Liver (tissue), 8 donors: ENCODE measurements at regions not wholly inside any gene's neighbourhood (a gene's known extent, or its start where the extent isn't known, plus 50 kb on each side); places are given as distances from the start of the nearest gene placed in this dataset.

Experiments
- DNase-seq: peaks from one replicate; pipeline ENCODE4 v3.0.0-alpha.2; 2017; ENCODE audit warnings: low spot score
- H3K27ac ChIP-seq, 2 donors: one replicate each; pipeline ENCODE4 v1.7.0; 2013; ENCODE audit warnings: inconsistent platforms in 2 of 2, low read length in 2 of 2, control low read depth in 1 of 2, low read depth in 1 of 2, mild to moderate bottlenecking in 1 of 2
- H3K27me3 ChIP-seq, 4 donors: one replicate each; pipeline versions ENCODE4 v1.6.1 to v1.7.0; 2013; ENCODE audit warnings: low read length in 3 of 4, inconsistent platforms in 1 of 4, mild to moderate bottlenecking in 1 of 4, moderate library complexity in 1 of 4; ENCODE audit not compliant: control insufficient read depth in 4 of 4, insufficient read depth in 4 of 4
- H3K36me3 ChIP-seq, 4 donors: one replicate each; pipeline versions ENCODE4 v1.6.1 to v1.7.0; 2013; ENCODE audit warnings: low read length in 3 of 4, mild to moderate bottlenecking in 3 of 4, low read depth in 1 of 4, moderate library complexity in 1 of 4; ENCODE audit not compliant: control insufficient read depth in 4 of 4, insufficient read depth in 3 of 4
- H3K4me1 ChIP-seq, 4 donors: one replicate each; pipeline versions ENCODE4 v1.6.1 to v1.7.0; 2013; ENCODE audit warnings: low read length in 3 of 4, mild to moderate bottlenecking in 3 of 4, moderate library complexity in 1 of 4; ENCODE audit not compliant: control insufficient read depth in 4 of 4, insufficient read depth in 4 of 4
- H3K4me3 ChIP-seq, 3 donors: one replicate each; pipeline versions ENCODE4 v1.6.1 to v1.7.0; 2013; ENCODE audit warnings: low read length in 3 of 3, control low read depth in 1 of 3, low read depth in 1 of 3, mild to moderate bottlenecking in 1 of 3
- H3K9ac ChIP-seq, 2 donors: one replicate each; pipeline ENCODE4 v1.7.0; 2013; ENCODE audit warnings: low read length in 2 of 2, mild to moderate bottlenecking in 2 of 2, moderate library complexity in 2 of 2, control low read depth in 1 of 2, low read depth in 1 of 2
- H3K9me3 ChIP-seq, 4 donors: one replicate each; pipeline versions ENCODE4 v1.6.1 to v1.7.0; 2013; ENCODE audit warnings: low read length in 3 of 4; ENCODE audit not compliant: control insufficient read depth in 4 of 4
- ATF3 ChIP-seq: IDR thresholded peaks from 2 replicates; pipeline ENCODE4 v1.6.1; 2016; ENCODE audit warnings: antibody characterized with exemption
- CTCF ChIP-seq: fragments of 150-350 bp; IDR thresholded peaks from 2 replicates; pipeline ENCODE4 v1.5.1; 2017; ENCODE audit warnings: improper control_type of control experiment, low read depth, low read length; ENCODE audit not compliant: missing input control
- EGR1 ChIP-seq, 2 donors: IDR thresholded peaks; 2 replicates each; pipeline ENCODE4 v1.6.1; 2016 to 2018; ENCODE audit warnings: antibody characterized with exemption in 2 of 2, low read depth in 2 of 2
- FOXA1 ChIP-seq: IDR thresholded peaks from 2 replicates; pipeline ENCODE4 v1.6.1; 2016; ENCODE audit warnings: antibody characterized with exemption
- FOXA2 ChIP-seq: IDR thresholded peaks from 2 replicates; pipeline ENCODE4 v1.6.1; 2016; ENCODE audit warnings: antibody characterized with exemption
- GABPA ChIP-seq, 2 donors: IDR thresholded peaks in 1 of 2; conservative IDR thresholded peaks in 1 of 2; 2 replicates each; pipeline ENCODE4 v1.6.1; 2016; ENCODE audit warnings: antibody characterized with exemption in 2 of 2, mild to moderate bottlenecking in 1 of 2, moderate library complexity in 1 of 2
- HNF4A ChIP-seq, 2 donors: conservative IDR thresholded peaks; 2 replicates each; pipeline ENCODE4 v1.6.1; 2016; ENCODE audit warnings: antibody characterized with exemption in 2 of 2, mild to moderate bottlenecking in 2 of 2
- HNF4G ChIP-seq: IDR thresholded peaks from 2 replicates; pipeline ENCODE4 v1.6.1; 2016; ENCODE audit warnings: antibody characterized with exemption
- JUND ChIP-seq, 2 donors: IDR thresholded peaks; 2 replicates each; pipeline ENCODE4 v1.6.1; 2016; ENCODE audit warnings: antibody characterized with exemption in 2 of 2
- MAX ChIP-seq: IDR thresholded peaks from 2 replicates; pipeline ENCODE4 v1.6.1; 2016; ENCODE audit warnings: antibody characterized with exemption
- NR2F2 ChIP-seq: IDR thresholded peaks from 2 replicates; pipeline ENCODE4 v1.6.1; 2016; ENCODE audit warnings: antibody characterized with exemption
- RAD21 ChIP-seq, 2 donors: IDR thresholded peaks; 2 replicates each; pipeline ENCODE4 v1.6.1; 2016; ENCODE audit warnings: antibody characterized with exemption in 2 of 2, mild to moderate bottlenecking in 2 of 2
- REST ChIP-seq: IDR thresholded peaks from 2 replicates; pipeline ENCODE4 v1.6.1; 2016; ENCODE audit warnings: antibody characterized with exemption, mild to moderate bottlenecking
- RXRA ChIP-seq, 2 donors: IDR thresholded peaks; 2 replicates each; pipeline ENCODE4 v1.6.1; 2017 to 2018; ENCODE audit warnings: antibody characterized with exemption in 2 of 2, mild to moderate bottlenecking in 1 of 2
- SP1 ChIP-seq: IDR thresholded peaks from 2 replicates; pipeline ENCODE4 v1.6.1; 2018; ENCODE audit warnings: antibody characterized with exemption, mild to moderate bottlenecking
- TAF1 ChIP-seq: conservative IDR thresholded peaks from 2 replicates; pipeline ENCODE4 v1.6.1; 2016; ENCODE audit warnings: antibody characterized with exemption, mild to moderate bottlenecking
- YY1 ChIP-seq: IDR thresholded peaks from 2 replicates; pipeline ENCODE4 v1.6.1; 2016; ENCODE audit warnings: antibody characterized with exemption, mild to moderate bottlenecking
- ZBTB33 ChIP-seq: IDR thresholded peaks from 2 replicates; pipeline ENCODE4 v1.6.1; 2016; ENCODE audit warnings: antibody characterized with exemption
- WGBS: extraction: QIAGEN DNeasy Blood & Tissue Kit; methylation state at CpG from one replicate; pipeline ENCODE4 v1.1.7; 2013; 5-methylcytosine and 5-hydroxymethylcytosine counted together
- donor health status: healthy.
- donor health status: healthy.
- donor health status: healthy.
- donor health status: healthy.
- donor health status: healthy.

GRCh38 chr7:88523645-88524044 lies 217.0 kb upstream of the STEAP4 start:
- H3K9ac ChIP-seq: no peak overlapping the region
- WGBS: 66% methylated on average over 3 of the region's 3 CpGs
- no peaks in the 10 kb centered on the region for H3K4me1 ChIP-seq

More at GRCh38 chr7:88523645-88524044, 217.0 kb upstream of the STEAP4 start:
- no peak for DNase-seq
- H3K9me3 ChIP-seq: no peaks in the 10 kb centered on the region
- no peak overlapping the region for H3K27ac ChIP-seq
- no peak overlapping the region for H3K4me3 ChIP-seq
- H3K27me3 ChIP-seq: no peaks in the 10 kb centered on the region
- no peaks in the 10 kb centered on the region for H3K36me3 ChIP-seq
- TF ChIP-seq RXRA (IDR thresholded peaks at IDR 0.05) (no peak), YY1 (no peak), CTCF (no peak), HNF4G (no peak), FOXA2 (no peak), HNF4A (conservative IDR thresholded peaks at IDR 0.05) (no peak), GABPA (IDR thresholded peaks at IDR 0.05 in 1 of 2, conservative IDR thresholded peaks at IDR 0.05 in 1 of 2) (no peak), EGR1 (IDR thresholded peaks at IDR 0.05; ENCODE audit: low read depth in 2 of 2) (no peak), MAX (no peak), ATF3 (no peak), JUND (IDR thresholded peaks at IDR 0.05) (no peak), TAF1 (no peak), NR2F2 (no peak), ZBTB33 (no peak), FOXA1 (no peak), SP1 (no peak), RAD21 (IDR thresholded peaks at IDR 0.05) (no peak), REST (no peak)
